Sigmoid colon (tissue), 6 donors: ENCODE measurements at regions not wholly inside any gene's neighbourhood (a gene's known extent, or its start where the extent isn't known, plus 50 kb on each side); places are given as distances from the start of the nearest gene placed in this dataset.

Experiments used
- DNase-seq: peaks from one replicate; pipeline ENCODE4 v3.0.0-alpha.2; 2019
- H3K27ac ChIP-seq, 4 donors: fragments of 200-600 bp; sonication (generic); one replicate each; pipeline ENCODE4 v1.5.1; 2016 to 2019; ENCODE audit warnings: mild to moderate bottlenecking in 1 of 4
- H3K27me3 ChIP-seq, 3 donors: fragments of 200-600 bp; sonication (generic); one replicate each; pipeline ENCODE4 v1.5.1; 2019; ENCODE audit warnings: mild to moderate bottlenecking in 1 of 3
- H3K36me3 ChIP-seq, 4 donors: fragments of 200-600 bp; sonication (generic); one replicate each; pipeline ENCODE4 v1.5.1; 2016 to 2019
- H3K4me1 ChIP-seq, 4 donors: fragments of 200-600 bp; sonication (generic); one replicate each; pipeline ENCODE4 v1.5.1; 2017 to 2019
- H3K4me3 ChIP-seq, 4 donors: fragments of 200-600 bp; sonication (generic); one replicate each; pipeline ENCODE4 v1.5.1; 2017 to 2019; ENCODE audit warnings: mild to moderate bottlenecking in 2 of 4, moderate library complexity in 1 of 4
- H3K9me3 ChIP-seq, 4 donors: fragments of 200-600 bp in 3 of 4; sonication (generic) in 3 of 4; one replicate each; pipeline versions ENCODE4 v1.5.1 to v1.6.1; 2013 to 2019
- EP300 ChIP-seq, 4 donors: sonication (generic); formaldehyde crosslinking; IDR thresholded peaks; one replicate each; pipeline ENCODE4 v1.6.1; 2017; ENCODE audit warnings: antibody characterized with exemption in 4 of 4
- POLR2A ChIP-seq, 2 donors: fragments of 450-650 bp; IDR thresholded peaks; one replicate each; pipeline ENCODE4 v1.6.1; 2016; ENCODE audit warnings: antibody characterized with exemption in 2 of 2, mild to moderate bottlenecking in 2 of 2, moderate library complexity in 2 of 2
- POLR2AphosphoS5 ChIP-seq, 4 donors: sonication (generic); formaldehyde crosslinking; IDR thresholded peaks; one replicate each; pipeline ENCODE4 v1.6.1; 2017; ENCODE audit warnings: antibody characterized with exemption in 4 of 4
- WGBS, 2 donors: extraction: QIAGEN DNeasy Blood & Tissue Kit; methylation state at CpG; one replicate each; pipeline ENCODE4 v1.1.7; 2013; 5-methylcytosine and 5-hydroxymethylcytosine counted together
- intact Hi-C: fragments of 100-400 bp; cut with DNase I; formaldehyde crosslinking; loops from one replicate; pipeline ENCODE4 v1.15.1; 2023
- TF ChIP-seq, protein P1 (sequence below), 4 experiments: fragments of 450-650 bp in 3 of 4; fragments of 200-600 bp in 1 of 4; IDR thresholded peaks; one replicate each; pipeline ENCODE4 v1.5.1; 2016 to 2019; ENCODE audit warnings: antibody characterized with exemption in 4 of 4, mild to moderate bottlenecking in 3 of 4, moderate library complexity in 2 of 4
- donor health status: healthy with polysubstance abuse.
- donor health status: healthy.

- Histone ChIP-seq H3K9me3 (no peaks in the 10 kb centered on the region), H3K4me3 (no peak overlapping the region), H3K4me1 (peaks cover 0 to 3% (median 0%) of the 10 kb centered on the region in 4 donors), H3K27me3 (no peaks in the 10 kb centered on the region), H3K27ac (no peak overlapping the region), H3K36me3 (no peaks in the 10 kb centered on the region)
- TF ChIP-seq POLR2A (IDR thresholded peaks at IDR 0.05) (no peak), EP300 (IDR thresholded peaks at IDR 0.05) (no peak), POLR2AphosphoS5 (IDR thresholded peaks at IDR 0.05) (no peak)
- TF ChIP-seq, protein P1, sequence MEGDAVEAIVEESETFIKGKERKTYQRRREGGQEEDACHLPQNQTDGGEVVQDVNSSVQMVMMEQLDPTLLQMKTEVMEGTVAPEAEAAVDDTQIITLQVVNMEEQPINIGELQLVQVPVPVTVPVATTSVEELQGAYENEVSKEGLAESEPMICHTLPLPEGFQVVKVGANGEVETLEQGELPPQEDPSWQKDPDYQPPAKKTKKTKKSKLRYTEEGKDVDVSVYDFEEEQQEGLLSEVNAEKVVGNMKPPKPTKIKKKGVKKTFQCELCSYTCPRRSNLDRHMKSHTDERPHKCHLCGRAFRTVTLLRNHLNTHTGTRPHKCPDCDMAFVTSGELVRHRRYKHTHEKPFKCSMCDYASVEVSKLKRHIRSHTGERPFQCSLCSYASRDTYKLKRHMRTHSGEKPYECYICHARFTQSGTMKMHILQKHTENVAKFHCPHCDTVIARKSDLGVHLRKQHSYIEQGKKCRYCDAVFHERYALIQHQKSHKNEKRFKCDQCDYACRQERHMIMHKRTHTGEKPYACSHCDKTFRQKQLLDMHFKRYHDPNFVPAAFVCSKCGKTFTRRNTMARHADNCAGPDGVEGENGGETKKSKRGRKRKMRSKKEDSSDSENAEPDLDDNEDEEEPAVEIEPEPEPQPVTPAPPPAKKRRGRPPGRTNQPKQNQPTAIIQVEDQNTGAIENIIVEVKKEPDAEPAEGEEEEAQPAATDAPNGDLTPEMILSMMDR (IDR thresholded peaks at IDR 0.05), result no peak
- no peak for DNase-seq
- 15 to 27% methylated on average over 1 of the region's 1 CpG for WGBS, 2 donors
- intact Hi-C loops, result no loop called here
Observed at GRCh38 chr16:77063676-77064016, 127.3 kb upstream of the MON1B start.

- no peak for DNase-seq
- H3K9me3 ChIP-seq, result no peaks in the 10 kb centered on the region
- TF ChIP-seq POLR2AphosphoS5 (IDR thresholded peaks at IDR 0.05), result no peak
- no peak for TF ChIP-seq POLR2A (IDR thresholded peaks at IDR 0.05)
- TF ChIP-seq, protein P1 (IDR thresholded peaks at IDR 0.05), result no peak
- TF ChIP-seq EP300 (IDR thresholded peaks at IDR 0.05), result no peak
- intact Hi-C loops, result no loop called here
- 55 to 66% methylated on average over 7 of the region's 7 CpGs for WGBS, 2 donors
- H3K27me3 ChIP-seq, result no peaks in the 10 kb centered on the region
- H3K4me1 ChIP-seq, result peaks cover 0 to 3% (median 0%) of the 10 kb centered on the region in 4 donors
- H3K4me3 ChIP-seq, result no peak overlapping the region
- H3K27ac ChIP-seq, result no peak overlapping the region
- no peaks in the 10 kb centered on the region for H3K36me3 ChIP-seq
Observed at GRCh38 chr16:77064037-77064436, 127.0 kb upstream of the MON1B start.

- TF ChIP-seq EP300 (IDR thresholded peaks at IDR 0.05) (no peak), POLR2A (IDR thresholded peaks at IDR 0.05) (no peak), POLR2AphosphoS5 (IDR thresholded peaks at IDR 0.05) (no peak)
- TF ChIP-seq, protein P1 (IDR thresholded peaks at IDR 0.05), result no peak
- H3K27me3 ChIP-seq, result no peaks in the 10 kb centered on the region
- H3K4me3 ChIP-seq, result no peak overlapping the region
- intact Hi-C loops, result no loop called here
- no peaks in the 10 kb centered on the region for H3K9me3 ChIP-seq
- H3K4me1 ChIP-seq, result peaks cover 0 to 3% (median 0%) of the 10 kb centered on the region in 4 donors
- no peaks in the 10 kb centered on the region for H3K36me3 ChIP-seq
- 51 to 64% methylated on average over 9 of the region's 9 CpGs for WGBS, 2 donors
- DNase-seq, result no peak
- H3K27ac ChIP-seq, result no peak overlapping the region
Observed at GRCh38 chr16:77066896-77067496, 124.0 kb upstream of the MON1B start.

DNA sequence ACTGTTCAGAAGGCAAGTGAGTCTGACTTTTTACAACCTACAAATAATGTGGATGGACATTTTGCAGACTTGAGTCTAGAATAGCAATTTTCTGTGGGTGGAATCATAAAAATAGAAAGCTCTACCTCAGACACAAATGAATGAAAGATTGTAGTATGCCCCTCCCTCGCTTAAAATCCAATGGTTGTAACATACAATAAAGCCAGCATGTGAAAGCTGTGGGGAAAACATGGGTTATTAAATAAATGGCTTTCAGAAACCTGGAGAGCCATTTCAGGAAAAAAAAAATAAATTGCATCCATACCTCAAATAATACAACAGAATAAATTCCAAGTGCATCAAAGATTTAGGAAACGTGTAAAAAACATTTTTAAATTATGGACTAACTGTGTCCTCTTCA lies 123.1 kb upstream of the MON1B start:
- Histone ChIP-seq H3K27ac (no peak overlapping the region), H3K9me3 (no peaks in the 10 kb centered on the region), H3K4me3 (no peak overlapping the region), H3K36me3 (no peaks in the 10 kb centered on the region), H3K27me3 (no peaks in the 10 kb centered on the region), H3K4me1 (no peaks in the 10 kb centered on the region)
- intact Hi-C loops, result no loop called here
- 56% methylated on average over 2 of the region's 2 CpGs for WGBS, 2 donors
- TF ChIP-seq POLR2A (IDR thresholded peaks at IDR 0.05) (no peak), POLR2AphosphoS5 (IDR thresholded peaks at IDR 0.05) (no peak), EP300 (IDR thresholded peaks at IDR 0.05) (no peak)
- DNase-seq, result no peak

- 75 to 77% methylated on average over 1 of the region's 1 CpG for WGBS, 2 donors
Observed at GRCh38 chr16:77068402-77068801, 122.6 kb upstream of the MON1B start.

More at GRCh38 chr16:77068402-77068801, 122.6 kb upstream of the MON1B start:
- DNase-seq, result no peak
- no peak overlapping the region for H3K27ac ChIP-seq
- H3K27me3 ChIP-seq, result no peaks in the 10 kb centered on the region
- H3K4me1 ChIP-seq, result no peaks in the 10 kb centered on the region
- intact Hi-C loops, result no loop called here
- no peaks in the 10 kb centered on the region for H3K9me3 ChIP-seq
- no peaks in the 10 kb centered on the region for H3K36me3 ChIP-seq
- TF ChIP-seq EP300 (IDR thresholded peaks at IDR 0.05) (no peak), POLR2AphosphoS5 (IDR thresholded peaks at IDR 0.05) (no peak), POLR2A (IDR thresholded peaks at IDR 0.05) (no peak)
- TF ChIP-seq, protein P1 (IDR thresholded peaks at IDR 0.05), result no peak
- H3K4me3 ChIP-seq, result no peak overlapping the region
